HG03575 (cell line): ENCODE measurements at regions not wholly inside any gene's neighbourhood (a gene's known extent, or its start where the extent isn't known, plus 50 kb on each side); places are given as distances from the start of the nearest gene placed in this dataset.
"Not testable (repeated sequence)": the region's sequence is repeated elsewhere in the genome, so short reads cannot be mapped to it uniquely, and the experiment has no call there.

Experiments
- ATAC-seq: cut with Tn5 transposase; IDR thresholded peaks from one replicate; pipeline ENCODE4 v1.9.1; 2021; ENCODE audit not compliant: unreplicated experiment, insufficient number of reproducible peaks, low FRiP score; ENCODE audit errors: extremely low read depth

DNA sequence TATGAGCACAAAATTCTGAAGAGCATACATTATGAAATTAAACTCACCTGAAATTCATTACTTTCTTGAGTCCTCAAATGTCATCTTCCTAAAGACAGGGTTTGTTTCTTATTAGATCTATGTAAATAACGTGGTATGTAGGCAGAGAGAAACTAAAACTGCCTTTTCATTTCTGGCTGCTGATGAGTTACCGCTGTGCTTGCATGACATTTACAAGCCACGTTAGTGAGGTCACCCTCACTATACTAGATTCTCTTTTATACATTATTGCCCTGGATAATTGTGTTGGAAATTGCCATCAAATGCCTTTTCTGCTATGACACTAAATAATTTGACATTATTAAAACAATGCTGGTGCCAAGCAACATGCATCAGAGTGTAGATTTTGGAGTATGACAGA lies 748.3 kb upstream of the ANO3 start:
- ATAC-seq: no peak

DNA sequence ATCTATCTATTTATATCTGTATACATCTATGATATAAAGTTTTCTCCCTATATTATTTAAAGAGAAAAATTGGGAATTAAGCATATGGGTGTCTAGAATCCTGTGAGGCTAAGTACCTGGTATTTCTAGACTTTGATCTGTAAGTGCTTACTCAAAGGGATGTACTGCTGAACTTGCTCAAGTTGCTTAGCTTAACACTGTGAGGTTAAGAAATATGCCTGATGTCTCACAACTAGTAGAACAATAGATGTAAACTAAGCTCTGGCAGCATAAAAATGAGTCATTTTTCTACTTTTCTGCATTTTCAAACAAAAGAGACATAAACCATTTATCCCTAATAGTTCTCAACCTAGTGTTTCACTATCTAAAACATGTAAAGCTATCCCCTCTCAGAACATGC lies 744.4 kb upstream of the ANO3 start:
- ATAC-seq: no peak

- no peak for ATAC-seq
Measured at GRCh38 chr11:25593221-25593620, 738.7 kb upstream of the ANO3 start.

DNA sequence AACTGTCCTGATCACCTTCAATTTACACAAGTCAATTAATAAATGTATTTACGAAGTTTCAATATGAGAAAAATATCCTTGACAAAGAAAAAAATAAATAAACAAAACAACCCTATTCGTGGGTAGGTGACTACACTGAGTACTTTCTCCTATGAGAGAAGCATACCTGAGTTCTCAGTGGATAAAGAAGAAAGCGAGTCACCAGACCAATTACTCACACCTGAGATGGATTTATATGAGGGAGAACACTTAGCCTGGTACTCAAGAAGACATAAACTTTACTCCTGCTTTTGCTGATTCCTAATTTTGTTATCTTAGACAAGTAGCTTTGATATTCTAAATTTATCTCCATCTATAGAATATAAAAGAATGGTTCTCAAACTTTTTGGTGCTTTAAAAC lies 735.2 kb upstream of the ANO3 start:
- ATAC-seq: no peak

DNA sequence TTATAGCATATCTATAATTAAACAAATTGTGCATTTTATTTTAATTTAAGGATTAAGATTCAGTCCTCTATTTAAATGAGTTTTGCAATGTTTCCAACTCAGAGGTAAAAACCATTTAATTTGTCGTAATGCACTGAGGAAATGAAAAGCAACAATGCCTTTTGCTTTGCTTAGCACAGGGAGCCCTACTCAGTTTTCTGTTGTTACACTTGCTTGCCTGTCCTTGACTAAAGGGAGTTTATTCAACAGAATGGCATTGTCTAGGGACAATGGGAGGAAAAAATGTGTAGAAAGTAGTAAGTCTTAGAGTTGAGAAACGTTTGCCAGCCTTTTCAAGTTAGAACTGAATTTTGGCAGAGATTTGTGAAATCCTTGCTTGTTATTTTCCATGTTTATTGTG lies 734.2 kb upstream of the ANO3 start:
- ATAC-seq: no peak

GRCh38 chr11:25602149-25602548 lies 729.8 kb upstream of the ANO3 start:
- ATAC-seq: no peak

DNA sequence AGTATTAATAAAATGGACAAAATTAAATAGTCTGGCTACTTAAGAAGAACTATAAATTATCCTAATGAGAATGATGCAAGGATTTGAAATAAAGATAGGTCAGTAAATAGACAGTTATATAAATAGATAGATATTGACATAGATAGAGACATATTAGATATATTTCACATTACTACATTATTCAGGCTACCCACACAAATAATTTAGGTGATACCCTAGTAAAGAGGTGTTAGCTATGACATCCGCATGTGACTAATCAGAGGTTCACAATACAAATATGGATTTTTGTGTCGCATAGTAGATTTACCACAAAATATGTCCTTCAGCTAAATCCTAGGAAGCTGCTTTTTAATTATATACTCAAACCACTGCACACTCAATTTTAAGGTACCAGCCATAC lies 729.0 kb upstream of the ANO3 start:
- ATAC-seq: no peak

- no peak for ATAC-seq
Measured at GRCh38 chr11:25612806-25613205, 719.1 kb upstream of the ANO3 start.

- no peak for ATAC-seq
Measured at GRCh38 chr11:25613451-25613850, 718.5 kb upstream of the ANO3 start.

GRCh38 chr11:25613865-25614264 lies 718.1 kb upstream of the ANO3 start:
- ATAC-seq: no peak

DNA sequence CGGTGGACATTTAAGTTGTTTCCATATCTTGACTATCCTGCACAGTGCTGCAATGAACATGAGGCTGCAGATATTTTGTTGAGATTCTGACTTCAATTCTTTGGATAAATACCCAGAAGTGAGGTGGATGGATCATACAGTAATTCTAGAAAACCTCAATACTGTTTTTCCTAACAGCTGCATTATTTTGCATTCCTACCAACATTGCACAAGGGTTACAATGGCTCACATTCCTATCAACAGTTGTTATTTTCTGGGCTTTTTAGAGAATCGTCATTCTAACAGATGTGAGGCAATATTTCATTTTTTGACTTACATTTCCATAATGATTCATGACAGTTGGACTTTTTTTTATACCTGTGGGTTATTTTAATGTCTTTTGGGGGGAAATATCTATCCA lies 716.9 kb upstream of the ANO3 start:
- ATAC-seq: no peak

DNA sequence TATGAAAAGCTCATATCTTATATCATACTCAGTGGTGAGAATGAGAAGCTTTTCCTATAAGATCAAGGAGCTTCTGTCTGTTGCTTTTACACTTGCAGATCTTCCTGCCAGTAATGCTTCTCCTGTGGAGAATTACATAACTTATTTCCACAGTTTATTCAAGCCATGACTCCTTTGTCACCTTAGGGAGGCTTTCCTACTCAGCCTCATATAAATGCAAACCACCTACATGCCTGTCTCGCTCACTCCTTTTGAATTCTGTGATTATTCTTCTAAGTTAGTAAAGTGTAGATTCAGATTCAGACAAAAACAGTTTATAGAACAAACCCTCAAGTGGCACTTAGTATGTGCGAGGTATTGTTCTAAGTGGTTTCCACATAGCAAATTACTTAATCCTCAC lies 716.1 kb upstream of the ANO3 start:
- ATAC-seq: no peak

- ATAC-seq: no peak
Measured at GRCh38 chr11:25625094-25625493, 706.8 kb upstream of the ANO3 start.

GRCh38 chr11:25628030-25628429 lies 703.9 kb upstream of the ANO3 start:
- ATAC-seq: no peak

- no peak for ATAC-seq
Measured at GRCh38 chr11:25633230-25633629, 698.7 kb upstream of the ANO3 start.

DNA sequence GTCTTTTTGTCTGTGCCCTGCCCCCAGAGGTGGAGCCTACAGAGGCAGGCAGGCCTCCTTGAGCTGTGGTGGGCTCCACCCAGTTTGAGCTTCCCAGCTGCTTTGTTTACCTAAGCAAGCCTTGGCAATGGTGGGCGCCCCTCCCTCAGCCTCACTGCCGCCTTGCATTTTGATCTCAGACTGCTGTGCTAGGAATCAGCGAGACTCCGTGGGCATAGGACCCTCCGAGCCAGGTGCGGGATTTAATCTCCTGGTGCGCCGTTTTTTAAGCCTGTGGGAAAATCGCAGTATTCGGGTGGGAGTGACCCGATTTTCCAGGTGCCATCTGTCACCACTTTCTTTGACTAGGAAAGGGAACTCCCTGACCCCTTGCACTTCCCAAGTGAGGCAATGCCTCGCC lies 682.7 kb upstream of the ANO3 start:
- not testable (repeated sequence) for ATAC-seq

GRCh38 chr11:25650319-25650718 lies 681.6 kb upstream of the ANO3 start:
- no peak for ATAC-seq

- no peak for ATAC-seq
Measured at GRCh38 chr11:25655636-25656035, 676.3 kb upstream of the ANO3 start.

DNA sequence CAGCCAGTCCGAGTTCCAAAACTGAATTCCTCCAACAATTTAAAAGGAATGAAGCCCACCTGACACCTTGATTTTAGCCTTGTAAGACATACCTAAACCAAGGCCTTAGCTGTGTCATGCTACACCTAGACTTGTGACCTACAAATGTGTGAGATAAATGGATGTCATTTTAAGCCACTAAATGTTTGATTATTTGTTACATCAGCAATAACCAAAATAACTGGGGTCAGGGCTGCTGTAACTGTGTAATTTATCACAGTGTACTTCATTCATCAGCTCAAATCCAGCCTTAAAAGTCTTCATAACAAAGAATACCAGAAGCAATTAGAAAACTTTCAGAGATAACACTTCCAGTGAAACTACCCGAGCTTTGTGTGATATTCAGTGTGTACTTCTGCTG lies 673.0 kb upstream of the ANO3 start:
- ATAC-seq: no peak

GRCh38 chr11:25659706-25660105 lies 672.2 kb upstream of the ANO3 start:
- ATAC-seq: no peak

- ATAC-seq: no peak
Measured at GRCh38 chr11:25667871-25668270, 664.1 kb upstream of the ANO3 start.

GRCh38 chr11:25691959-25692358 lies 640.0 kb upstream of the ANO3 start:
- no peak for ATAC-seq
